ENCODE measurements at regions not wholly inside any gene's neighbourhood (a gene's known extent, or its start where the extent isn't known, plus 50 kb on each side); places are given as distances from the start of the nearest gene placed in this dataset.
"Not testable (repeated sequence)": the region's sequence is repeated elsewhere in the genome, so short reads cannot be mapped to it uniquely, and the experiment has no call there.

GRCh38 chrX:856566-857290 is 226.1 kb downstream of the SHOX start:
- DNase-seq (ENCODE audit: low read depth in 1 of 2, low spot score in 1 of 2): no peak

DNA sequence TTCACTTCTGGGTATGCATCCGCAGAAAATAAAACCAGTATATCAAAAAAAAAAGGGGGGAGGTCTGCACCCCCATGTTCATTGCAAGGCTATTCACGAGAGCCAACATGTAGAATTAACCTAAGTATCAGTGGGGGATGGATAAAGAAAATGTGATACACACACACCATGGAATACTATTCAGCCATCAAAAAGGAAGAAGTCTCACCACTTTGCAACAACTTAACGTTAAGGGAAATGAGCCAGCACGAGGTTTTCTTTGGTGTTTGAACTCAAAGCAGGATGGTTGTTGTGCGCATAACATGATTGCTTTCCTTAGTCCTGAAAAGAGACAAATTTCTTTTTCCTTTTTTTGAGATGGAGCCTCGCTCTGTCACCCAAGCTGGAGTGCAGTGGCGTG is 222.7 kb downstream of the SHOX start:
- DNase-seq (ENCODE audit: low read depth in 1 of 2, low spot score in 1 of 2): no peak

- no peak for DNase-seq (ENCODE audit: low read depth in 1 of 2, low spot score in 1 of 2)
These were observed 219.9 kb downstream of the SHOX start for GRCh38 chrX:850471-850916.

- DNase-seq (ENCODE audit: low read depth in 1 of 2, low spot score in 1 of 2): no peak
These were observed 217.8 kb downstream of the SHOX start for GRCh38 chrX:848386-848785.

DNA sequence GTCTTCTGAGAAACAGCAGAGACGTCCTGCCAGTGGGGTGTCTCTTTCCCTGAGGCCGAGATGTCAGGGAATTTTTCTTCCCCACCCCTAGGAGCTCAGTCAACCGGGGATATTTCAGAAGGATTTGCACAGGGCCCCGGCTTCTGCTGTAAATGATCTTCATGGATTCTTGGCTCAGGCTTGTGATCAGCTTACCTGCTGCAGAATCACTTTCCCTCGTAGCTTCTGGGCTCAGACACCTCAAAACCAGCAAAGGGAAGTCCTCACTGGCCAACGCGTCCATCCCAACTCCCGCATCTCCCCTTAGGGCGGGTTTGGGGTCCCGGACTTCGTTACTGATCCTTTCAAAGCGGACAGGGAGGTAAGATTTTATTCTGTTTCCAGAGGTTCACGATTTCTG is 212.7 kb downstream of the SHOX start:
- DNase-seq (ENCODE audit: low read depth in 1 of 2, low spot score in 1 of 2): no peak

GRCh38 chrX:840556-840955 is 210.0 kb downstream of the SHOX start:
- DNase-seq (ENCODE audit: low read depth in 1 of 2, low spot score in 1 of 2): no peak

DNA sequence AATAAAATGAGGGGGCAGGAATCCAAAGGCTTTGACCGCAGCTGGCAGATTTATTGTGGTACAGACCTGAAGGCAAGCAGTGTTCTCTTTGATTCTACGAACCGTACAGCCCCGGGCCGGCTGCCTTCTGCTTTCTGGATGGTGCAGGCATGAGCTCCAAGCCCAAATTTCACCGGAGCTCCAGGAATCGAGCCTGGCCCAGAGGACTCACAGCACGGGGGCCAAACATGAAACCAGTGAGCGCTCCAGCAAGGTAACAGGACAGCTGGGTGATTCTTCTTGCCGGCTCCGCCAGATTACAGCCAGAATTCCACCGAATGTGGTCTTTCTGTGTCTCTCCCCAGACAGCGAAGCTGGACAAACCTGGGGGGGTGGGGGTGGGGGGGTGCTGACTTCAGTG is 208.1 kb downstream of the SHOX start:
- DNase-seq (ENCODE audit: low read depth in 1 of 2, low spot score in 1 of 2): not testable (repeated sequence)

DNA sequence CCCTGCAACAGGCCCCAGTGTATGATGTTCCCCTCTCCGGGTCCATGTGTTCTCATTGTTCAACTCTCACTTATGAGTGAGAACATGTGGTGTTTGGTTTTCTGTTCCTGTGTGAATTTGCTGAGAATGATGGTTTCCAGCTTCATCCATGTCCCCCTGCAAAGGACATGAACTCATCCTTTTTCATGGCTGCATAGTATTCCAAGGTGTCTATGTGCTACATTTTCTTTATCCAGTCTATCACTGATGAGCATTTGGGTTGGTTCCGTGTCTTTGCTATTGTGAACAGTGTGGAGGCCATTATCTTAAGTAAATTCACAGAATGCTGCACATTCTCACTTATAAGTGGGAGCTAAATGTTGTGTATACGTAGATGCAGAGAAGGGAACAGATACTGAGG is 205.3 kb downstream of the SHOX start:
- not testable (repeated sequence) for DNase-seq (ENCODE audit: low read depth in 1 of 2, low spot score in 1 of 2)

DNA sequence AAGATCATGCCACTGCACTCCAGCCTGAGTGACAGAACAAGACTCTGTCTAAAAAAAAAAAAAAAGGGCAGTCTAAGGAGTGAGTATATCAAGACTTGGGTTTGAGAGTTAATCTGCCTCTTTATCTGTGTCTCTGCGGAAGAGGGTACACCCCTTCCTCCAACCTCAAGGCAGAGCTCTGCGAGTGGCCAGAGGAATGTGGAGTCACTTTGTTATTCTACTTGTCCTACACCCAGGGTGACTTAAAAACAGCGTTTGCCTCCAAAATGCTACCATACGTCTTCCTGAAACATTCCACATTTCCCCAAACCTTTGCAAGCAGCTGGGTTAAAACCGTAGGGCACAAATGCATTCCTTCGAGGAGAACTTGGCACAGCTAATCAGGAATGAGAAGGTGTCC is 199.9 kb downstream of the SHOX start:
- no peak for DNase-seq (ENCODE audit: low read depth in 1 of 2, low spot score in 1 of 2)

DNA sequence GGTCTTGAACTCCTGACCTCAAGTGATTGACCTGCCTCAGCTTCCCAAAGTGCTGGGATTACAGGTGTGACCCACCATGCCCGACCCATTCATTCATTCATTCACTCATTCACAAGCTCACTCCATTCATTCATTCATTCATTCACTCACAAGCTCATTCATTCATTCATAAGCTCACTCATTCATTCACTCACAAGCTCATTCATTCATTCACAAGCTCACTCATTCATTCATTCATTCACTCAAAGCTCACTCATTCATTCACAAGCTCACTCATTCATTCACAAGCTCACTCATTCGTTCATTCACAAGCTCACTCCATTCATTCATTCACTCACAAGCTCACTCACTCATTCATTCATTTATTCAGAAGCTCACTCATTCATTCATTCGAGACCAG is 198.6 kb downstream of the SHOX start:
- no peak for DNase-seq (ENCODE audit: low read depth in 1 of 2, low spot score in 1 of 2)

DNA sequence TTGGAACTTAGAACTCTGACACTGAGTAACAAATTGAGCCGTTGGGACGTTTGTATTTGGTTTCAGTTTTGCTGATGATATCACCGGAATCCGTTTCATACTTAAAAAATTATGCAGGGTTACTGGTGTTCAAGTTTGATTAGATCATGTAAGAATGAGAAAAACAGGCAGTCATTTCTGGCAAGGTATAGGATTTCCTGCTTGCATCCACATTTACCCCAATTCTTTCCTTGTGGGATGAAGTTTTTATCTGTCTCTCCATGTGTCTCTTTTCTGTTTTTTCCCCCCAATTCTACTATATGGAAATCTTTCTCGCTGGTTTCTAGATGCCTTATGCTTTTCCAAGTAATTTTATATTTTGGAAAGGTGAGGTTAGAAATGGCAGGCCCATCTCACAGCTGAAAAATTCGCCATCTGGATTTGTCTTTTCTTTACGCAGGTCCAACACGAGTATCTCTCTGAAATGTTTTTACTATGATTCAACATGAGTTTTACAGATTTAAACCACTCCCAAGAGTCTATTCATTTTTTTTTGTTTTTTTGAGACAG is 197.9 kb downstream of the SHOX start:
- no peak for DNase-seq (ENCODE audit: low read depth in 1 of 2, low spot score in 1 of 2)

DNA sequence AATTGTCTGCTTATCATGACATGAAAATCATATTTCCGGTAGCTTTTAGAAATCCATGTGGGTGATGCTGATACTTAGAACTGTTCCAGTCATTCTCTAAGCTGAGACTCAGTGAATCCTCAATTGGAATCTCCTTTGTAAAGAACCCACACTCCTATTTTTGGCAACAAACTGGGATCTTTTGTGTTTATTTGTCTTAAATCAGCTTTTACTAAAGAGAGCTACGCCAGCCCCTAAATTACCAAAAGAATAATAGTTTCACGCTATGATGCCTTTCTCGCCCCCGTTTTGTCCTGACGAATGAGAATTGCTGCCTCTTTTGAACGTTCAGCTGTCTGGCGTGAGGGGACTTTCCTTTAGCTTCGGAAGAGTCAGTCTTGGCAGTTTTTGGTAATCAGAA is 195.9 kb downstream of the SHOX start:
- DNase-seq (ENCODE audit: low read depth in 1 of 2, low spot score in 1 of 2): no peak

- no peak for DNase-seq (ENCODE audit: low read depth in 1 of 2, low spot score in 1 of 2)
These were observed 195.4 kb downstream of the SHOX start for GRCh38 chrX:825991-826390.

GRCh38 chrX:823073-823472 is 192.5 kb downstream of the SHOX start:
- not testable (repeated sequence) for DNase-seq (ENCODE audit: low read depth in 1 of 2, low spot score in 1 of 2)

DNA sequence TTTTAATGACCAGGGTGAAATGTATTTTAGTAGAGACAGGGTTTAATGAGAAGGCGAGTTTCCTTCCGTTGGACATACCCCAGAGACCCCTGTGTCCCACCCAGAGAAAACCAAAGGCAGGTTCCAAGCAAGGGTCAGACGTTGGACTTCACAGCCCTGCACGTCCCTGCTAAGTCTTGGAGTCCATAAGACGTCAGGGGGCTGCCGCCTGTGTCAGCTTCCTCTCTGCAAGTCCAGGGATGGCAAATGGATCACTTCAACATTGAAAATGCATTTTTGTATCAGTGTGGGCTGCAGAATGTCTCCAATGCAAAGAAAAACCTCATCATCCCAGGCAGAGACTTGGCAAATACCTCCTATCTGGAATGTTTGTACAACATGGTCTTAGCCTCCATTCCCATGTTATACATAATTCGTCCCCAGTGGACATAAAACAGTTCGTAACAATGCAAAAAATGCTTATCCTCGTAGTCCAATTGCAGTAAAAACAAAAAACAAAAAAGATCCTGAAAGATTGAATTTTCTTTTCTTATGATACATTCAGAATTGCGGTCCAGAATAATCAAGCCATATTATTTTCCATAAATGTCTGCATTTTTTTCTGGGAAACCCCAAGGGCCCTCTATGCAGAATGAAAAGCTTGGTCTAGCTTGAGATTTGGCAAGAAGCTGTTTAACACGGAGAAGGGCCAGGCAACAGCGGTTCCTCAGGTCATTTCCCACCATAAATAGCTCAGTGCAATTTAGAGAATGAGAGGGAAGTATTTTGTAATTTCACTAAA is 190.9 kb downstream of the SHOX start:
- DNase-seq (ENCODE audit: low read depth in 1 of 2, low spot score in 1 of 2): no peak

DNA sequence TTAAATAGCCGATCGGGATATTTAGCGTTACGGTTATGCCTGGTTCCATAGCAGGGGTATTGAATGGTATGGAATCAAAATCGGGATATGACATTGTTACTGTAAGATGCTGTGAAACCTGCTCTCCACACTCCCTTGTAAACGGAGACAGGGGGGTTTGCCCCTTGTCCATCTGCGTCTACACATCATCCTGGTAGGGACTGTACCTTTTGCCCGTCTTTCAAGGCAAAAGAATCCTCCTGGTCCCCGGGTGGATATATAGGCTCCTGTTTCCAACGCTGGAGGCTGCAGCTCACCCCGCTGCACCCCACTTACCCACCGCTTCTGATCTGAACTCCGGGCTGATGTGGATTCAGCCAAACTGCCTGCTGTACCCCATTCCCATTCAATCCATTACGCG is 189.1 kb downstream of the SHOX start:
- DNase-seq (ENCODE audit: low read depth in 1 of 2, low spot score in 1 of 2): no peak

GRCh38 chrX:817759-818300 is 187.2 kb downstream of the SHOX start:
- no peak for DNase-seq (ENCODE audit: low read depth in 1 of 2, low spot score in 1 of 2)

DNA sequence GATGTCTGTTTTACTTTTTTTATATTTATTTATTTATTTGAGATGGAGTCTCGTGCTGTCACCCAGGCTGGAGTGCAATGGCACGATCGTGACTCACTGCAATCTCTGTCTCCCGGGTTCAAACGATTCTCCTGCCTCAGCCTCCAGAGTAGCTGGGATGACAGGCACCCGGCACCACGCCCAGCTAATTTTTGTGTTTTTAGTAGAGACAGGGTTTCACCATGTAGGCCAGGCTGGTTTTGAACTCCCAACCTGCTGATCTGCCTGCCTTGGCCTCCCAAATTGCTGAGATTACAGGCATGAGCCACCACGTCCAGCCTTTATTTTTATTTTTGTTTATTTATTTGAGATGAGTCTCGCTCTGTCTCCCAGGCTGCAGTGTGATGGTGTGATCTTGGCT is 186.6 kb downstream of the SHOX start:
- not testable (repeated sequence) for DNase-seq (ENCODE audit: low read depth in 1 of 2, low spot score in 1 of 2)

- DNase-seq (ENCODE audit: low read depth in 1 of 2, low spot score in 1 of 2): no peak
These were observed 185.8 kb downstream of the SHOX start for GRCh38 chrX:816411-816810.

- DNase-seq (ENCODE audit: low read depth in 1 of 2, low spot score in 1 of 2): no peak
These were observed 179.6 kb downstream of the SHOX start for GRCh38 chrX:810186-810585.

- DNase-seq (ENCODE audit: low read depth in 1 of 2, low spot score in 1 of 2): no peak
These were observed 178.5 kb downstream of the SHOX start for GRCh38 chrX:809081-809480.

GRCh38 chrX:806586-806985 is 176.0 kb downstream of the SHOX start:
- DNase-seq (ENCODE audit: low read depth in 1 of 2, low spot score in 1 of 2): no peak

Measured in activated CD4-positive, alpha-beta T cell treated with anti-CD3 and anti-CD28 coated beads, Interleukin-2, amount 50 U/mL, for 24 hours (primary cell).